ENCODE measurements at regions not wholly inside any gene's neighbourhood (a gene's known extent, or its start where the extent isn't known, plus 50 kb on each side); places are given as distances from the start of the nearest gene placed in this dataset.

DNA sequence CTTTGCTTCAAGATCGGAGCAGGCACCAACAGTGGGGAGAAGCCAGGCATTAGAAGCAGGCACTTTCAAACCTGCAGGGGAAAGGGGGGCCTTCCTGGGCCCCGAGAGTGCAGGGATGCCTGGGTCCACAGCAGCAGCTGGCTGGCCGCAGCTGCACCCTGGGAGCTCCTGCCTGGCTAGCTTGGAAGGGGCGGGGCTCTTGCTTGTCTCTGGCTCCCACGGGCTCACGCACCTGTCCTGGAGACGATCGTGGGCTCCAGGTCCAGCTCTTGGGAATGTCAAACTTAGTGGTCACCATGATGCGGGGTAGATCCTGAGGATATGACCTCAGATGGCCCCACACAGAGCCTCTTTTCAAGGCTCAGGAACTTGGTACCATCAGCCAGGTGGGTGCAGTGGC, 1673.2 kb downstream of the LRRC4C start:
- Histone ChIP-seq H3K9me3 (peaks cover 0 to 10% of the 10 kb centered on the region in 2 donors), H3K27ac (no peak overlapping the region), H3K36me3 (no peaks in the 10 kb centered on the region), H3K27me3 (no peaks in the 10 kb centered on the region), H3K4me1 (no peaks in the 10 kb centered on the region), H3K4me3 (no peak overlapping the region)
- no peak for ATAC-seq
- TF ChIP-seq, protein P1, sequence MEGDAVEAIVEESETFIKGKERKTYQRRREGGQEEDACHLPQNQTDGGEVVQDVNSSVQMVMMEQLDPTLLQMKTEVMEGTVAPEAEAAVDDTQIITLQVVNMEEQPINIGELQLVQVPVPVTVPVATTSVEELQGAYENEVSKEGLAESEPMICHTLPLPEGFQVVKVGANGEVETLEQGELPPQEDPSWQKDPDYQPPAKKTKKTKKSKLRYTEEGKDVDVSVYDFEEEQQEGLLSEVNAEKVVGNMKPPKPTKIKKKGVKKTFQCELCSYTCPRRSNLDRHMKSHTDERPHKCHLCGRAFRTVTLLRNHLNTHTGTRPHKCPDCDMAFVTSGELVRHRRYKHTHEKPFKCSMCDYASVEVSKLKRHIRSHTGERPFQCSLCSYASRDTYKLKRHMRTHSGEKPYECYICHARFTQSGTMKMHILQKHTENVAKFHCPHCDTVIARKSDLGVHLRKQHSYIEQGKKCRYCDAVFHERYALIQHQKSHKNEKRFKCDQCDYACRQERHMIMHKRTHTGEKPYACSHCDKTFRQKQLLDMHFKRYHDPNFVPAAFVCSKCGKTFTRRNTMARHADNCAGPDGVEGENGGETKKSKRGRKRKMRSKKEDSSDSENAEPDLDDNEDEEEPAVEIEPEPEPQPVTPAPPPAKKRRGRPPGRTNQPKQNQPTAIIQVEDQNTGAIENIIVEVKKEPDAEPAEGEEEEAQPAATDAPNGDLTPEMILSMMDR (IDR thresholded peaks at IDR 0.05) = no peak
- intact Hi-C loops (cut with DNase I) = no loop called here
- no peak for DNase-seq

DNA sequence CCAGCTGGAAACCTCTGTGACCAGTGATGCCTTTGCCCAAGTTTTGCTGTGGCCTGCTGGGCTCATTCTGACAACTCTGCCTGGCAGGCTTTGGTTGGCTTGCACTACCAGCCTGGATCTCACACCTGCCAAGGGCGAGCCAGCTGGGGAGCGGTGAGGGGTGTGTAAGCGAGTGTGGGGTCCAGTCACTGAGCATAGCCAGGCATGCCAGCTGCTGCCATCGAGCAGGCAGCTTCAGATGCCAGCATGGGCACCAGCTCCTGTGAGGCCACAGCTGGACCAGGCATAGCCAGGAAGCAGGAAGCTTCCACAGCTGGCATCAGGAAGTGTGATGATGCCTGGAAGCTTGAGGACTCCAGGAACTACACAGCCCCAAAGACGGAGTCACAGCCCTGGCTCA, 1674.6 kb downstream of the LRRC4C start:
- intact Hi-C loops (cut with DNase I) = no loop called here
- DNase-seq (no peak), ATAC-seq (no peak)
- no peaks in the 10 kb centered on the region for H3K36me3 ChIP-seq
- no peak overlapping the region for H3K4me3 ChIP-seq
- no peaks in the 10 kb centered on the region for H3K27me3 ChIP-seq
- TF ChIP-seq, protein P1 (IDR thresholded peaks at IDR 0.05) = no peak
- no peaks in the 10 kb centered on the region for H3K4me1 ChIP-seq
- H3K9me3 ChIP-seq = peaks cover 0 to 10% of the 10 kb centered on the region in 2 donors
- H3K27ac ChIP-seq = no peak overlapping the region

DNA sequence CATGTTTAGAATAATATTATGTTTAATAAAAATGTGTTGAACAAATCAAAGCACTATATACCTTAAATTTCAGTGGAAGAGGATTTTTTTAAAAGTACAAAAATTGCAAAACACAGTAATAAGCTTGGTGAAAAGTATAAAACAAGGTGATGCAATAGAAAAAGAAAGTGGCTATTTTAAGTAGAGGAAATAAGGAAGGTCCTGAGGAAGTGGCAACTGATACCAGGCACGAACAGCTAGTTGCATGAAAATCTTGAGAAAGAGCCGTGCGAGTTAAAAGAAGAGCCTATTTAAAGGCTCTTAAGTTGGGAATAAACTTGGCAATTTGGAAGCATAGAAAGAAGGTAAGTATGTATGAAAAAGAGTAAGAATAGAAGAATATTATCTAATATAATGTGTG, 1679.3 kb downstream of the LRRC4C start:
- Histone ChIP-seq H3K4me3 (no peak overlapping the region), H3K9me3 (peaks cover 0 to under 1% of the 10 kb centered on the region in 2 donors), H3K27ac (no peak overlapping the region), H3K36me3 (no peaks in the 10 kb centered on the region), H3K27me3 (no peaks in the 10 kb centered on the region), H3K4me1 (no peaks in the 10 kb centered on the region)
- intact Hi-C loops (cut with DNase I) = no loop called here
- ATAC-seq (no peak), DNase-seq (no peak)
- TF ChIP-seq, protein P1 (IDR thresholded peaks at IDR 0.05) = no peak

DNA sequence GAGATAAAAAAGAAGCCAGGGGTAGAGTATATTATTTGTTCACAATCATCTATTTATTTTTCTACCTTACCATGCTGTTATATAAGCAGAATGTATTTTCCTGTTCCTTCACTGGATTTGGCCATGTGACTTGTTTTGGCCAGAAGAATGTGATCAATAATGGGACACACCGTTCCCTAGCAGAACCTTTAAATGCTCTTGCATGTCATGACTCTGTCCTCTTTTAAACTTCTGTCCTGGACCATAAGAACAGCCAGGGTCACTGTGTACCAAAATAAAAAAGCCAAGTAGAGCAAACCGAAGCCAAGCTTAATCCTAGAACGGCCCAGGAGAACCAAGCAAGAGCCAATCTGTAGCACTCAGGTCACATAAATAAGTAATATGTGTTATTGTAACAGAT, 1682.4 kb downstream of the LRRC4C start:
- intact Hi-C loops (cut with DNase I) = no loop called here
- no peak for ATAC-seq
- H3K36me3 ChIP-seq = no peaks in the 10 kb centered on the region
- DNase-seq = no peak
- no peaks in the 10 kb centered on the region for H3K27me3 ChIP-seq
- H3K9me3 ChIP-seq = no peaks in the 10 kb centered on the region
- H3K27ac ChIP-seq = no peak overlapping the region
- TF ChIP-seq, protein P1 (IDR thresholded peaks at IDR 0.05) = no peak
- H3K4me3 ChIP-seq = no peak overlapping the region
- H3K4me1 ChIP-seq = no peaks in the 10 kb centered on the region

DNA sequence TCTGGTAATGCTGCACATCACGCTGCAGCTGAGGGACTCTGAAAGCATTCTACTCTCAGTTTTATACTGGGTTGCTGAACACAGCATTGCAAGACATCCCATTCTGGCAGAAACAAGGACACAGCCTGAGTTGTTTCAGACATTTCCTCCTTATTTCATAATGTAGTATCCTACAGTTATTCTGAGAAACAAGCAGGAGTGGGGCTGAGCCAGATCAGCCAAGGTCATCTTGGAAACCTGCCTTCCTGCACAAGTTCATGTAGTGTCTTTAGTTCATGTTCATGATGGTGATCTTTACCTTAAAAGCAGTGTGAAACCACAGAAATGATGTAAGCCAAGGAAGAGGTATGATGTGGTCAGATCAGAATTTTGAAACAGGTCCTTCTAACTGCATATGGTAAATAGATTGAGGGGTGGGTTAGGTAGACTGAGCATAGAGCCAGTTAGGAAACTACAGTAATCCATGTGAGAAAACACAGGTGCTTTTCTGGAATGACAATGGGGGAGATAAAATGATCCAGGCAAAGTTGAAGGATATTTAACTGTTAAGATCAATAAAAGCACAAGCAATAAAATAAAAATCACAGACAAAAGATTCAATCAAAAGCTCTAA, 1686.8 kb downstream of the LRRC4C start:
- TF ChIP-seq, protein P1 (IDR thresholded peaks at IDR 0.05) = no peak
- no peak for ATAC-seq

More for the DNA sequence above, 1686.8 kb downstream of the LRRC4C start:
- Histone ChIP-seq H3K9me3 (no peaks in the 10 kb centered on the region), H3K4me1 (no peaks in the 10 kb centered on the region), H3K4me3 (no peak overlapping the region), H3K27ac (no peak overlapping the region), H3K36me3 (no peaks in the 10 kb centered on the region), H3K27me3 (no peaks in the 10 kb centered on the region)
- intact Hi-C loops (cut with DNase I) = no loop called here
- DNase-seq = no peak
